Loucy (cell line): ENCODE measurements at regions not wholly inside any gene's neighbourhood (a gene's known extent, or its start where the extent isn't known, plus 50 kb on each side); places are given as distances from the start of the nearest gene placed in this dataset.

ENCODE experiments used
- CTCF ChIP-seq: fragments of 200-600 bp; sonication (generic); conservative IDR thresholded peaks from 2 replicates; pipeline ENCODE4 v1.5.1; 2014; ENCODE audit warnings: mild to moderate bottlenecking, antibody characterized with exemption, low read length
- EZH2phosphoT487 ChIP-seq: fragments of 200-600 bp; IDR thresholded peaks from 2 replicates; pipeline ENCODE4 v1.6.1; 2018; ENCODE audit warnings: antibody characterized with exemption, mild to moderate bottlenecking, moderate library complexity, borderline replicate concordance

- TF ChIP-seq CTCF: no peak
- no peak for TF ChIP-seq EZH2phosphoT487
Measured at GRCh38 chr5:35456506-35456905, 161.2 kb upstream of the SPEF2 start.
